Hepatocyte (in vitro differentiated cells): ENCODE measurements at regions not wholly inside any gene's neighbourhood (a gene's known extent, or its start where the extent isn't known, plus 50 kb on each side); places are given as distances from the start of the nearest gene placed in this dataset.

Experiments used
- DNase-seq: peaks from one replicate; pipeline ENCODE4 v3.0.0-alpha.2; 2016; ENCODE audit warnings: low spot score
- H2AFZ ChIP-seq: fragments of 200-600 bp; sonication (generic); 2 replicates; pipeline ENCODE4 v1.6.0; 2016; ENCODE audit warnings: antibody characterized with exemption, mild to moderate bottlenecking
- H3K27ac ChIP-seq: fragments of 200-600 bp; sonication (generic); 2 replicates; pipeline ENCODE4 v1.5.1; 2016; ENCODE audit warnings: mild to moderate bottlenecking
- H3K27me3 ChIP-seq: fragments of 200-600 bp; sonication (generic); 2 replicates; pipeline ENCODE4 v1.6.1; 2016
- H3K36me3 ChIP-seq: fragments of 200-600 bp; sonication (generic); replicated peaks from 2 replicates; pipeline ENCODE4 v1.5.1; 2016; ENCODE audit warnings: low read depth; ENCODE audit not compliant: insufficient read depth
- H3K4me1 ChIP-seq: fragments of 200-600 bp; sonication (generic); 2 replicates; pipeline ENCODE4 v1.5.1; 2016; ENCODE audit warnings: mild to moderate bottlenecking, moderate library complexity; ENCODE audit not compliant: insufficient read depth
- H3K4me2 ChIP-seq: fragments of 200-600 bp; sonication (generic); 2 replicates; pipeline ENCODE4 v1.6.0; 2016
- H3K4me3 ChIP-seq: fragments of 200-600 bp; sonication (generic); 2 replicates; pipeline ENCODE4 v1.5.1; 2016; ENCODE audit warnings: mild to moderate bottlenecking
- H3K79me2 ChIP-seq: fragments of 200-600 bp; sonication (generic); 2 replicates; pipeline ENCODE4 v1.6.0; 2017; ENCODE audit warnings: mild to moderate bottlenecking
- H3K9me2 ChIP-seq: fragments of 200-600 bp; sonication (generic); replicated peaks from 2 replicates; pipeline ENCODE4 v1.6.0; 2017; ENCODE audit warnings: mild to moderate bottlenecking; ENCODE audit not compliant: insufficient read depth
- H3K9me3 ChIP-seq: fragments of 200-600 bp; sonication (generic); 2 replicates; pipeline ENCODE4 v1.5.1; 2016; ENCODE audit warnings: low read depth, mild to moderate bottlenecking
- H4K20me1 ChIP-seq: fragments of 200-600 bp; sonication (generic); 2 replicates; pipeline ENCODE4 v1.6.0; 2016; ENCODE audit warnings: mild to moderate bottlenecking; ENCODE audit not compliant: insufficient read depth, poor library complexity, severe bottlenecking
- EZH2 ChIP-seq: fragments of 200-600 bp; sonication (generic); IDR thresholded peaks from 2 replicates; pipeline ENCODE4 v1.6.1; 2016; ENCODE audit warnings: antibody characterized with exemption, mild to moderate bottlenecking, borderline replicate concordance
- EZH2phosphoT487 ChIP-seq: fragments of 200-600 bp; sonication (generic); IDR thresholded peaks from one replicate; pipeline ENCODE4 v1.6.1; 2018; ENCODE audit warnings: antibody characterized with exemption, mild to moderate bottlenecking, low read depth, moderate library complexity; ENCODE audit not compliant: unreplicated experiment, severe bottlenecking
- WGBS: methylation state at CpG from one replicate; pipeline ENCODE4 v1.1.6; 2016; ENCODE audit warnings: low lambda C conversion rate; ENCODE audit errors: missing lambda C conversion rate; 5-methylcytosine and 5-hydroxymethylcytosine counted together
- TF ChIP-seq, protein P1 (sequence below): fragments of 200-600 bp; sonication (generic); IDR thresholded peaks from 2 replicates; pipeline ENCODE4 v1.5.1; 2016; ENCODE audit warnings: antibody characterized with exemption, mild to moderate bottlenecking; ENCODE audit not compliant: poor library complexity

DNA sequence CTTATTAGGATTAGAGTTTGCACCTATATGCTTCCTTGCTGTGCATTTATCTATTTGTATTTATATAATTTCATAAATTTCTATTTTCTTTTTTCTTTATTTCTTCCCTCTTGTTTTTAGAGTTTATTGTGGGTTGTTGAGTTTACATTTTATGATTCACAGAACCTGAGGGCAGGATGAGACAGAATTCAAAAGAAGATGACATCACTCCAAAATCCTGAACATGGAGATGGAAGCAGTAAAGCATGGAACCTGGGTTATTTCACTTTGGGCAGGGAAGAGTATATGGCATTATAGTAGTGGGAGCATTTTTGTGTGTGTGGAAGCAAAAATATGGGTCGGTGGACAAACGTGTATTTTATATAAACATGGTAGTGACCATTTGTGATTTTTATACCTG is 157.5 kb downstream of the RFX6 start:
- no peaks in the 10 kb centered on the region for H3K27me3 ChIP-seq
- no peaks in the 10 kb centered on the region for H3K9me2 ChIP-seq
- DNase-seq = no peak
- no peak overlapping the region for H3K4me3 ChIP-seq
- no peak for TF ChIP-seq EZH2
- TF ChIP-seq, protein P1, sequence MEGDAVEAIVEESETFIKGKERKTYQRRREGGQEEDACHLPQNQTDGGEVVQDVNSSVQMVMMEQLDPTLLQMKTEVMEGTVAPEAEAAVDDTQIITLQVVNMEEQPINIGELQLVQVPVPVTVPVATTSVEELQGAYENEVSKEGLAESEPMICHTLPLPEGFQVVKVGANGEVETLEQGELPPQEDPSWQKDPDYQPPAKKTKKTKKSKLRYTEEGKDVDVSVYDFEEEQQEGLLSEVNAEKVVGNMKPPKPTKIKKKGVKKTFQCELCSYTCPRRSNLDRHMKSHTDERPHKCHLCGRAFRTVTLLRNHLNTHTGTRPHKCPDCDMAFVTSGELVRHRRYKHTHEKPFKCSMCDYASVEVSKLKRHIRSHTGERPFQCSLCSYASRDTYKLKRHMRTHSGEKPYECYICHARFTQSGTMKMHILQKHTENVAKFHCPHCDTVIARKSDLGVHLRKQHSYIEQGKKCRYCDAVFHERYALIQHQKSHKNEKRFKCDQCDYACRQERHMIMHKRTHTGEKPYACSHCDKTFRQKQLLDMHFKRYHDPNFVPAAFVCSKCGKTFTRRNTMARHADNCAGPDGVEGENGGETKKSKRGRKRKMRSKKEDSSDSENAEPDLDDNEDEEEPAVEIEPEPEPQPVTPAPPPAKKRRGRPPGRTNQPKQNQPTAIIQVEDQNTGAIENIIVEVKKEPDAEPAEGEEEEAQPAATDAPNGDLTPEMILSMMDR = no peak
- no peak for TF ChIP-seq EZH2phosphoT487
- H3K4me2 ChIP-seq = no peak overlapping the region
- no peak overlapping the region for H2AFZ ChIP-seq
- no peaks in the 10 kb centered on the region for H3K9me3 ChIP-seq
- 89% methylated on average over 2 of the region's 2 CpGs for WGBS
- H3K36me3 ChIP-seq = no peaks in the 10 kb centered on the region
- no peaks in the 10 kb centered on the region for H3K79me2 ChIP-seq
- no peak overlapping the region for H3K27ac ChIP-seq
- H4K20me1 ChIP-seq = no peaks in the 10 kb centered on the region
- H3K4me1 ChIP-seq = no peaks in the 10 kb centered on the region

DNA sequence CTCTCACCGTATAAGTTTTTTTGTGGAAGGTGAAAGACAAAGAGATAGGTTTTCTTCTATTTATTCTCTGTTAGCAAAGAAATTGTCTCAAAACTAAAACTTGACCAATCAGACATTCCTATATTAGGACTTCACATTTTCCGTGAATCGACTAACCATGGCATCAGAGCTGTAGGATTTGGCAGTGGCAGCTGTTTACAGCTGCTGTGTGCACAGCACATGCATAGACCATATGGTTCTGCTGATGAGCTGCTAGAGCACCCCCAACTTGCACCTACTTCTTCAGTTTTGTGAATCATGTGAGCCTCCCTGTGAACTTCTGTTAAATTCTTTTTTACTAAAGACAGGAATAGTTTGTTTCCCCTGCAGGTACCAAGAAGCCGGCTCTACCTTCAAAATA is 157.9 kb downstream of the RFX6 start:
- no peaks in the 10 kb centered on the region for H3K9me3 ChIP-seq
- no peaks in the 10 kb centered on the region for H3K27me3 ChIP-seq
- no peaks in the 10 kb centered on the region for H3K36me3 ChIP-seq

DNA sequence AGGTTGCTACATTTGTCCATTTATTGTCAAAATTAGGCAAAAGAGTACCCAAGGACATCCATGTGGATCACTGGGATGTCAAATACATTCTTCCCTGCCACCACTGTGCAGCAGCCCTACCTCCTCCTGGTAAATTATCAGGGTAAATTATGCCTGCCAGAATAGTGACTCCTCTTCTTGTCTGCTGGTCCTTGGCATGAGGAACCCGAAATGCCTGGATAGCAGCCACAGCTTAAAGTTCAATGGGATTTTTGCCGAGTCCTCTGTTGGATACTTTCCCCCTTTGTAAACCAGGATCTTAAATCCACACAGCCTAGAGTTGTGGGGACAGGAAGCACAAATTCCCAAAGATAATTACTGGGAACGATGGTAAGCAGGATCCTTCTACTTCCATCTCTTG is 173.3 kb downstream of the RFX6 start:
- no peak for DNase-seq
- TF ChIP-seq, protein P1 = no peak
- TF ChIP-seq EZH2 = no peak
- no peak for TF ChIP-seq EZH2phosphoT487
- H2AFZ ChIP-seq = no peak overlapping the region
- no peaks in the 10 kb centered on the region for H3K9me3 ChIP-seq
- no peaks in the 10 kb centered on the region for H3K79me2 ChIP-seq
- H3K4me2 ChIP-seq = no peak overlapping the region
- H3K27ac ChIP-seq = no peak overlapping the region
- no peak overlapping the region for H3K4me3 ChIP-seq
- WGBS = 88% methylated on average over 3 of the region's 3 CpGs
- H3K9me2 ChIP-seq = no peaks in the 10 kb centered on the region
- no peaks in the 10 kb centered on the region for H4K20me1 ChIP-seq
- no peaks in the 10 kb centered on the region for H3K27me3 ChIP-seq
- no peaks in the 10 kb centered on the region for H3K4me1 ChIP-seq
- no peaks in the 10 kb centered on the region for H3K36me3 ChIP-seq

More for the DNA sequence above, 157.9 kb downstream of the RFX6 start:
- no peak for DNase-seq
- Histone ChIP-seq H3K4me3 (no peak overlapping the region), H3K27ac (no peak overlapping the region), H3K4me1 (no peaks in the 10 kb centered on the region), H3K79me2 (no peaks in the 10 kb centered on the region), H3K9me2 (no peaks in the 10 kb centered on the region), H4K20me1 (no peaks in the 10 kb centered on the region), H3K4me2 (no peak overlapping the region), H2AFZ (no peak overlapping the region)
- 91% methylated on average over 4 of the region's 4 CpGs for WGBS
- TF ChIP-seq EZH2phosphoT487 = no peak
- TF ChIP-seq, protein P1 = no peak
- no peak for TF ChIP-seq EZH2

DNA sequence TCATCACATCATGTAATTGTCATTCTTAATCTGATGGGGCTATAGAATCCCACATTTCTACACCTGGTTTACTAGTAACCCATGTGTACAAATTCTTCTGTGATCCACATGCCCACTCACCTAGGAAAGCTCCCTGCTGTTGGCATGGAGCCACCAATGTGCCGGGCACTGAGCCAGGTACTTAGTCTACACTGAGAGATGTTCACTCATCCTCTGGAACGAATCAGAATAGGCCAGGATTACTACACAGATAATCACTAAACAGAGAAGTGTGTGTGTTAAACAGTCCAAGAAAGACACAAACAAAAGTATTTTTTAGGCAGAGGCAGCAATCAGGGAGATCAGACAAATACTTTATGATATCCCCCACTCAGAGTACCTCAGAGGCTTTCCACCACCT is 193.2 kb upstream of the VGLL2 start:
- Histone ChIP-seq H3K36me3 (no peaks in the 10 kb centered on the region), H4K20me1 (no peaks in the 10 kb centered on the region), H3K9me3 (no peaks in the 10 kb centered on the region), H3K4me2 (no peak overlapping the region), H3K4me3 (no peak overlapping the region), H3K27ac (no peak overlapping the region), H3K9me2 (no peaks in the 10 kb centered on the region), H2AFZ (no peak overlapping the region), H3K27me3 (no peaks in the 10 kb centered on the region), H3K79me2 (no peaks in the 10 kb centered on the region), H3K4me1 (no peaks in the 10 kb centered on the region)
- 74% methylated on average over 2 of the region's 2 CpGs for WGBS
- DNase-seq = no peak
- TF ChIP-seq EZH2phosphoT487 (no peak), EZH2 (no peak)
- TF ChIP-seq, protein P1 = no peak
